H9 (cell line): ENCODE measurements at regions not wholly inside any gene's neighbourhood (a gene's known extent, or its start where the extent isn't known, plus 50 kb on each side); places are given as distances from the start of the nearest gene placed in this dataset.

Experiments
- DNase-seq: peaks from one replicate; pipeline ENCODE4 v3.0.0-alpha.2; 2017
- H2AFZ ChIP-seq: one replicate; pipeline ENCODE4 v1.6.1; 2013; ENCODE audit warnings: mild to moderate bottlenecking, low read length, control low read depth, moderate library complexity
- H2AK5ac ChIP-seq: 2 replicates; pipeline ENCODE4 v1.6.1; 2013; ENCODE audit warnings: low read length, control low read depth, mixed read lengths; ENCODE audit not compliant: insufficient read length
- H2BK120ac ChIP-seq: one replicate; pipeline ENCODE4 v1.6.1; 2013; ENCODE audit warnings: low read depth, mild to moderate bottlenecking, low read length, control low read depth, inconsistent platforms; ENCODE audit not compliant: poor library complexity, severe bottlenecking
- H2BK12ac ChIP-seq: 2 replicates; pipeline ENCODE4 v1.6.1; 2013; ENCODE audit warnings: low read length, control low read depth, mixed read lengths, low read depth; ENCODE audit not compliant: insufficient read length
- H2BK15ac ChIP-seq: 2 replicates; pipeline ENCODE4 v1.6.1; 2013; ENCODE audit warnings: low read depth, low read length, control low read depth
- H2BK20ac ChIP-seq: one replicate; pipeline ENCODE4 v1.6.1; 2013; ENCODE audit warnings: low read depth, mild to moderate bottlenecking, low read length, control low read depth, inconsistent platforms; ENCODE audit not compliant: poor library complexity, severe bottlenecking
- H2BK5ac ChIP-seq: 2 replicates; pipeline ENCODE4 v1.6.1; 2013; ENCODE audit warnings: low read length, control low read depth, mixed read lengths; ENCODE audit not compliant: insufficient read length
- H3K14ac ChIP-seq: 2 replicates; pipeline ENCODE4 v1.6.1; 2013; ENCODE audit warnings: low read length, control low read depth; ENCODE audit not compliant: insufficient read depth
- H3K18ac ChIP-seq: 2 replicates; pipeline ENCODE4 v1.6.1; 2013; ENCODE audit warnings: low read depth, mild to moderate bottlenecking, mixed read lengths, low read length, control low read depth; ENCODE audit not compliant: insufficient read length
- H3K23ac ChIP-seq: 2 replicates; pipeline ENCODE4 v1.6.1; 2013; ENCODE audit warnings: low read length, control low read depth, mixed read lengths, low read depth; ENCODE audit not compliant: insufficient read length
- H3K23me2 ChIP-seq: 2 replicates; pipeline ENCODE4 v1.6.1; 2013; ENCODE audit warnings: low read depth, mild to moderate bottlenecking, mixed read lengths, low read length, control low read depth; ENCODE audit not compliant: insufficient read length, poor library complexity, severe bottlenecking
- H3K27ac ChIP-seq: 2 replicates; pipeline ENCODE4 v1.5.1; 2013; ENCODE audit warnings: low read length, control low read depth, mixed read lengths, low read depth; ENCODE audit not compliant: insufficient read length
- H3K27me3 ChIP-seq: 2 replicates; pipeline ENCODE4 v1.6.1; 2013; ENCODE audit warnings: low read length, control low read depth, inconsistent platforms; ENCODE audit not compliant: insufficient read depth
- H3K4ac ChIP-seq: 2 replicates; pipeline ENCODE4 v1.6.1; 2013; ENCODE audit warnings: low read depth, mild to moderate bottlenecking, control low read depth, inconsistent platforms, low read length, moderate library complexity
- H3K4me1 ChIP-seq: 2 replicates; pipeline ENCODE4 v1.6.1; 2013; ENCODE audit warnings: low read length, control low read depth, inconsistent platforms; ENCODE audit not compliant: insufficient read depth
- H3K4me2 ChIP-seq: 2 replicates; pipeline ENCODE4 v1.6.1; 2013; ENCODE audit warnings: low read length, control low read depth, mixed read lengths; ENCODE audit not compliant: insufficient read length, insufficient read depth
- H3K56ac ChIP-seq: 2 replicates; pipeline ENCODE4 v1.6.1; 2013; ENCODE audit warnings: low read depth, mild to moderate bottlenecking, mixed read lengths, low read length, control low read depth; ENCODE audit not compliant: insufficient read length
- H3K79me1 ChIP-seq: 2 replicates; pipeline ENCODE4 v1.6.1; 2013; ENCODE audit warnings: low read depth, mild to moderate bottlenecking, moderate library complexity, low read length, control low read depth, inconsistent platforms; ENCODE audit not compliant: insufficient read depth, poor library complexity, severe bottlenecking
- H3K79me2 ChIP-seq: 2 replicates; pipeline ENCODE4 v1.6.1; 2013; ENCODE audit warnings: low read length, control low read depth, inconsistent platforms; ENCODE audit not compliant: insufficient read depth
- H3K9ac ChIP-seq: 2 replicates; pipeline ENCODE4 v1.6.1; 2013; ENCODE audit warnings: low read length, control low read depth, mixed read lengths; ENCODE audit not compliant: insufficient read length; ENCODE audit errors: extremely low read depth
- H3K9me3 ChIP-seq: one replicate; pipeline ENCODE4 v1.6.1; 2013; ENCODE audit warnings: low read depth, low read length, inconsistent platforms; ENCODE audit not compliant: control insufficient read depth
- H3T11ph ChIP-seq: one replicate; pipeline ENCODE4 v1.6.1; 2013; ENCODE audit warnings: mild to moderate bottlenecking, low read length, control low read depth, inconsistent platforms
- H4K20me1 ChIP-seq: one replicate; pipeline ENCODE4 v1.6.1; 2013; ENCODE audit not compliant: control insufficient read depth, insufficient read length, insufficient read depth
- H4K5ac ChIP-seq: 2 replicates; pipeline ENCODE4 v1.6.1; 2013; ENCODE audit warnings: low read depth, mild to moderate bottlenecking, mixed read lengths, low read length, control low read depth; ENCODE audit not compliant: insufficient read length
- H4K8ac ChIP-seq: replicated peaks from 2 replicates; pipeline ENCODE4 v1.6.1; 2013; ENCODE audit warnings: low read length, control low read depth, mixed read lengths, low read depth; ENCODE audit not compliant: insufficient read length
- H4K91ac ChIP-seq: 2 replicates; pipeline ENCODE4 v1.6.1; 2013; ENCODE audit warnings: low read depth, mild to moderate bottlenecking, moderate library complexity, mixed read lengths, low read length, control low read depth; ENCODE audit not compliant: insufficient read length
- H3K27ac Mint-ChIP-seq, 3 experiments: 2 replicates in 2 of 3; 3 replicates in 1 of 3; pipeline ENCODE4 v1.8.0; 2020 to 2021; ENCODE audit warnings: mixed read lengths in 3 of 3, mild to moderate bottlenecking in 1 of 3, moderate library complexity in 1 of 3
- H3K27me3 Mint-ChIP-seq: 2 replicates; pipeline ENCODE4 v1.8.0; 2021; ENCODE audit warnings: low read depth, mild to moderate bottlenecking, moderate library complexity, mixed read lengths
- H3K36me3 Mint-ChIP-seq, 3 experiments: 2 replicates in 2 of 3; 3 replicates in 1 of 3; pipeline ENCODE4 v1.8.0; 2020 to 2021; ENCODE audit warnings: low read depth in 3 of 3, mixed read lengths in 3 of 3; ENCODE audit not compliant: insufficient read depth in 1 of 3
- H3K4me1 Mint-ChIP-seq, 2 experiments: 2 replicates each; pipeline ENCODE4 v1.8.0; 2020; ENCODE audit warnings: mixed read lengths in 2 of 2
- H3K4me3 Mint-ChIP-seq, 2 experiments: 2 replicates in 1 of 2; 3 replicates in 1 of 2; pipeline ENCODE4 v1.8.0; 2020 to 2021; ENCODE audit warnings: mild to moderate bottlenecking in 2 of 2, mixed read lengths in 2 of 2, moderate library complexity in 1 of 2
- H3K9me3 Mint-ChIP-seq, 2 experiments: 2 replicates in 1 of 2; 3 replicates in 1 of 2; pipeline ENCODE4 v1.8.0; 2020; ENCODE audit warnings: mild to moderate bottlenecking in 2 of 2, mixed read lengths in 2 of 2, moderate library complexity in 1 of 2
- CTCF ChIP-seq: fragments of 200-600 bp; sonication (generic); conservative IDR thresholded peaks from 3 replicates; pipeline ENCODE4 v1.8.0; 2021; ENCODE audit warnings: antibody characterized with exemption, mild to moderate bottlenecking
- WGBS: extraction: QIAGEN DNeasy Blood & Tissue Kit; methylation state at CpG from one replicate; pipeline ENCODE4 v1.1.7; 2013; ENCODE audit warnings: missing lambda C conversion rate, low lambda C conversion rate, mixed read lengths; ENCODE audit not compliant: insufficient read length; ENCODE audit errors: extremely low coverage; 5-methylcytosine and 5-hydroxymethylcytosine counted together

GRCh38 chrX:34381241-34381640, 249.1 kb upstream of the FAM47A start:
- Mint-ChIP-seq H3K4me1 (peaks cover 0 to 2% of the 10 kb centered on the region in 2 experiments; a peak in 1 of 4 replicates), H3K27ac (peak overlapping the region in 1 of 3 experiments; percentile 52; a peak in 1 of 7 replicates), H3K36me3 (no peaks in the 10 kb centered on the region), H3K9me3 (peaks cover 3 to 34% of the 10 kb centered on the region in 2 experiments; a peak in 4 of 5 replicates), H3K4me3 (no peak overlapping the region), H3K27me3 (no peaks in the 10 kb centered on the region)
- Histone ChIP-seq H2BK5ac (no peak overlapping the region), H3K4me2 (no peak overlapping the region), H3K79me2 (no peaks in the 10 kb centered on the region), H2AK5ac (no peak overlapping the region), H3K23me2 (no peaks in the 10 kb centered on the region), H3K4ac (no peak overlapping the region), H3T11ph (no peak overlapping the region), H3K79me1 (no peaks in the 10 kb centered on the region), H4K91ac (no peak overlapping the region), H3K14ac (no peak overlapping the region), H3K56ac (no peak overlapping the region), H2AFZ (no peak overlapping the region), H4K5ac (no peak overlapping the region), H3K27ac (no peak overlapping the region), H2BK12ac (no peak overlapping the region), H3K18ac (no peak overlapping the region), H3K9ac (no peak overlapping the region), H3K27me3 (no peaks in the 10 kb centered on the region), H2BK20ac (no peak overlapping the region), H3K4me1 (no peaks in the 10 kb centered on the region), H3K9me3 (no peaks in the 10 kb centered on the region), H4K8ac (no peak overlapping the region), H4K20me1 (no peaks in the 10 kb centered on the region), H2BK120ac (no peak overlapping the region), H2BK15ac (no peak overlapping the region), H3K23ac (no peak overlapping the region)
- DNase-seq = no peak
- TF ChIP-seq CTCF = no peak
- WGBS = no CpG with 5 or more reads among the region's 2 CpGs
